Gastrocnemius medialis (tissue), 4 donors: ENCODE measurements at regions not wholly inside any gene's neighbourhood (a gene's known extent, or its start where the extent isn't known, plus 50 kb on each side); places are given as distances from the start of the nearest gene placed in this dataset.

ENCODE experiments used
- POLR2A ChIP-seq, 2 donors: fragments of 450-650 bp; IDR thresholded peaks; one replicate each; pipeline ENCODE4 v1.6.1; 2017; ENCODE audit warnings: antibody characterized with exemption in 2 of 2, mild to moderate bottlenecking in 2 of 2, moderate library complexity in 2 of 2
- TF ChIP-seq, protein P1 (sequence below), 5 experiments: fragments of 450-650 bp in 3 of 5; fragments of 200-600 bp in 2 of 5; sonication (generic) in 2 of 5; IDR thresholded peaks in 4 of 5; conservative IDR thresholded peaks in 1 of 5; 1 replicate in 4 of 5; 2 replicates in 1 of 5; pipeline ENCODE4 v1.5.1; 2016 to 2019; ENCODE audit warnings: antibody characterized with exemption in 5 of 5, mild to moderate bottlenecking in 3 of 5, moderate library complexity in 3 of 5

DNA sequence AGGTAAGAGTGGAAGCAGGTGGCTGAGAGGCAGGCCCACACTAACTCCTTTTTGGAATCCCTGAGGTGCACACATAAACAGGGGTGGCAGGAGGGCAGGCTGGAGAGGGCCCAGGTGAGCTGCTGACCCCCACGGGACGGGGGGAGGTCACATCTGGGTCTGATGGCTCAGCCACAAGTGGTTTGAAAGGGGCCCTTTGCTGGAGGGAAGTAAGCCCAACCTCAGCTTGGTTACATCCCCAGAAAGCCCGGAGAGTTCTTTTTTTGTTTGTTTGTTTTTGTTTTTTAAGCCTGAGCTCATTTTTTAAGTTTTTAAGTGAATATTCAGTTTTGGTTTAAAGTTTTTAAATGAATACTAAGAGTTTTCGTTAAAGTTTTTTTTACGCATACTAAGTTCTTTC is 72.8 kb upstream of the CUX1 start:
- TF ChIP-seq, protein P1, sequence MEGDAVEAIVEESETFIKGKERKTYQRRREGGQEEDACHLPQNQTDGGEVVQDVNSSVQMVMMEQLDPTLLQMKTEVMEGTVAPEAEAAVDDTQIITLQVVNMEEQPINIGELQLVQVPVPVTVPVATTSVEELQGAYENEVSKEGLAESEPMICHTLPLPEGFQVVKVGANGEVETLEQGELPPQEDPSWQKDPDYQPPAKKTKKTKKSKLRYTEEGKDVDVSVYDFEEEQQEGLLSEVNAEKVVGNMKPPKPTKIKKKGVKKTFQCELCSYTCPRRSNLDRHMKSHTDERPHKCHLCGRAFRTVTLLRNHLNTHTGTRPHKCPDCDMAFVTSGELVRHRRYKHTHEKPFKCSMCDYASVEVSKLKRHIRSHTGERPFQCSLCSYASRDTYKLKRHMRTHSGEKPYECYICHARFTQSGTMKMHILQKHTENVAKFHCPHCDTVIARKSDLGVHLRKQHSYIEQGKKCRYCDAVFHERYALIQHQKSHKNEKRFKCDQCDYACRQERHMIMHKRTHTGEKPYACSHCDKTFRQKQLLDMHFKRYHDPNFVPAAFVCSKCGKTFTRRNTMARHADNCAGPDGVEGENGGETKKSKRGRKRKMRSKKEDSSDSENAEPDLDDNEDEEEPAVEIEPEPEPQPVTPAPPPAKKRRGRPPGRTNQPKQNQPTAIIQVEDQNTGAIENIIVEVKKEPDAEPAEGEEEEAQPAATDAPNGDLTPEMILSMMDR (IDR thresholded peaks at IDR 0.05 in 4 of 5, conservative IDR thresholded peaks at IDR 0.05 in 1 of 5), result no peak
- no peak for TF ChIP-seq POLR2A (IDR thresholded peaks at IDR 0.05)
